ENCODE measurements at regions not wholly inside any gene's neighbourhood (a gene's known extent, or its start where the extent isn't known, plus 50 kb on each side); places are given as distances from the start of the nearest gene placed in this dataset.

GRCh38 chr4:154977228-154977627, 196.2 kb downstream of the RBM46 start:
- TF ChIP-seq CTCF (IDR thresholded peaks at IDR 0.05; ENCODE audit: borderline replicate concordance, control extremely low read depth, extremely low read depth, insufficient read depth, missing control alignments): no peak
- no peak for DNase-seq (ENCODE audit: low spot score)
- in situ Hi-C loops (cut with MboI; ENCODE audit: low sequenced_read_pairs, unreplicated experiment): no loop called here

- peak; percentile 63 for TF ChIP-seq CTCF (IDR thresholded peaks at IDR 0.05; ENCODE audit: borderline replicate concordance, control extremely low read depth, extremely low read depth, insufficient read depth, missing control alignments)
- in situ Hi-C loops (cut with MboI; ENCODE audit: low sequenced_read_pairs, unreplicated experiment): no loop called here
- peak; percentile 39 for DNase-seq (ENCODE audit: low spot score)
These were observed 201.3 kb downstream of the RBM46 start for GRCh38 chr4:154982187-154983047.

- no peak for TF ChIP-seq CTCF (IDR thresholded peaks at IDR 0.05; ENCODE audit: borderline replicate concordance, control extremely low read depth, extremely low read depth, insufficient read depth, missing control alignments)
- no peak for DNase-seq (ENCODE audit: low spot score)
- in situ Hi-C loops (cut with MboI; ENCODE audit: low sequenced_read_pairs, unreplicated experiment): no loop called here
These were observed 202.6 kb downstream of the RBM46 start for GRCh38 chr4:154983714-154984113.

GRCh38 chr4:154984148-154984547, 203.1 kb downstream of the RBM46 start:
- DNase-seq (ENCODE audit: low spot score): no peak
- in situ Hi-C loops (cut with MboI; ENCODE audit: low sequenced_read_pairs, unreplicated experiment): no loop called here
- no peak for TF ChIP-seq CTCF (IDR thresholded peaks at IDR 0.05; ENCODE audit: borderline replicate concordance, control extremely low read depth, extremely low read depth, insufficient read depth, missing control alignments)

- DNase-seq (ENCODE audit: low spot score): no peak
- no peak for TF ChIP-seq CTCF (IDR thresholded peaks at IDR 0.05; ENCODE audit: borderline replicate concordance, control extremely low read depth, extremely low read depth, insufficient read depth, missing control alignments)
- in situ Hi-C loops (cut with MboI; ENCODE audit: low sequenced_read_pairs, unreplicated experiment): no loop called here
These were observed 203.5 kb downstream of the RBM46 start for GRCh38 chr4:154984616-154985015.

- in situ Hi-C loops (cut with MboI; ENCODE audit: low sequenced_read_pairs, unreplicated experiment): no loop called here
- DNase-seq (ENCODE audit: low spot score): no peak
- TF ChIP-seq CTCF (IDR thresholded peaks at IDR 0.05; ENCODE audit: borderline replicate concordance, control extremely low read depth, extremely low read depth, insufficient read depth, missing control alignments): no peak
These were observed 204.6 kb downstream of the RBM46 start for GRCh38 chr4:154985673-154986072.
